ENCODE measurements at regions not wholly inside any gene's neighbourhood (a gene's known extent, or its start where the extent isn't known, plus 50 kb on each side); places are given as distances from the start of the nearest gene placed in this dataset.

GRCh38 chr18:70982292-70982691 is 693.4 kb downstream of the SOCS6 start:
- TF ChIP-seq, protein P1, sequence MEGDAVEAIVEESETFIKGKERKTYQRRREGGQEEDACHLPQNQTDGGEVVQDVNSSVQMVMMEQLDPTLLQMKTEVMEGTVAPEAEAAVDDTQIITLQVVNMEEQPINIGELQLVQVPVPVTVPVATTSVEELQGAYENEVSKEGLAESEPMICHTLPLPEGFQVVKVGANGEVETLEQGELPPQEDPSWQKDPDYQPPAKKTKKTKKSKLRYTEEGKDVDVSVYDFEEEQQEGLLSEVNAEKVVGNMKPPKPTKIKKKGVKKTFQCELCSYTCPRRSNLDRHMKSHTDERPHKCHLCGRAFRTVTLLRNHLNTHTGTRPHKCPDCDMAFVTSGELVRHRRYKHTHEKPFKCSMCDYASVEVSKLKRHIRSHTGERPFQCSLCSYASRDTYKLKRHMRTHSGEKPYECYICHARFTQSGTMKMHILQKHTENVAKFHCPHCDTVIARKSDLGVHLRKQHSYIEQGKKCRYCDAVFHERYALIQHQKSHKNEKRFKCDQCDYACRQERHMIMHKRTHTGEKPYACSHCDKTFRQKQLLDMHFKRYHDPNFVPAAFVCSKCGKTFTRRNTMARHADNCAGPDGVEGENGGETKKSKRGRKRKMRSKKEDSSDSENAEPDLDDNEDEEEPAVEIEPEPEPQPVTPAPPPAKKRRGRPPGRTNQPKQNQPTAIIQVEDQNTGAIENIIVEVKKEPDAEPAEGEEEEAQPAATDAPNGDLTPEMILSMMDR (IDR thresholded peaks at IDR 0.05 in 4 of 5, conservative IDR thresholded peaks at IDR 0.05 in 1 of 5): no peak
- TF ChIP-seq POLR2A (IDR thresholded peaks at IDR 0.05): no peak
